ENCODE measurements at regions not wholly inside any gene's neighbourhood (a gene's known extent, or its start where the extent isn't known, plus 50 kb on each side); places are given as distances from the start of the nearest gene placed in this dataset.

DNA sequence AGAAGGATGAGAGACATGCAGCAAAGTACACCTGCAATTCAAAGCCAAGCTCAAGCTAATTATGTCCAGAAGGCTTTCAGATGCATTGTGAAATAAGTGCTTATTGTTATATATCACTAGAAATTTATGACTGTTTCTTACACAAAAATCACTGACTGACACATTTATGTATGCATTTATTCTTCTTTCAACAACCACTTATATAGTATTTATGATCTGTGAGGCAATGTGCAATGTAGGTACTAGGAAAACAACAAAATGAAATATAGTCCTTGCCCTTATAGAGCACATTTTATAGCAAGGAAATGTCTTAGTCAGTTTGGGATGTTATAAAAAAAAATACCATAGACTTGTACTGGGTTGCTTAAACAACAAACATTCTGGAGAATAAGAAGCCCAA lies 167.6 kb downstream of the YIPF5 start:
- ATAC-seq: no peak
- H3K27me3 ChIP-seq: no peaks in the 10 kb centered on the region
- H3K36me3 ChIP-seq: no peaks in the 10 kb centered on the region
- H3K27ac ChIP-seq: no peak overlapping the region
- no peaks in the 10 kb centered on the region for H3K4me1 ChIP-seq
- no peaks in the 10 kb centered on the region for H3K9me3 ChIP-seq
- TF ChIP-seq, protein P1, sequence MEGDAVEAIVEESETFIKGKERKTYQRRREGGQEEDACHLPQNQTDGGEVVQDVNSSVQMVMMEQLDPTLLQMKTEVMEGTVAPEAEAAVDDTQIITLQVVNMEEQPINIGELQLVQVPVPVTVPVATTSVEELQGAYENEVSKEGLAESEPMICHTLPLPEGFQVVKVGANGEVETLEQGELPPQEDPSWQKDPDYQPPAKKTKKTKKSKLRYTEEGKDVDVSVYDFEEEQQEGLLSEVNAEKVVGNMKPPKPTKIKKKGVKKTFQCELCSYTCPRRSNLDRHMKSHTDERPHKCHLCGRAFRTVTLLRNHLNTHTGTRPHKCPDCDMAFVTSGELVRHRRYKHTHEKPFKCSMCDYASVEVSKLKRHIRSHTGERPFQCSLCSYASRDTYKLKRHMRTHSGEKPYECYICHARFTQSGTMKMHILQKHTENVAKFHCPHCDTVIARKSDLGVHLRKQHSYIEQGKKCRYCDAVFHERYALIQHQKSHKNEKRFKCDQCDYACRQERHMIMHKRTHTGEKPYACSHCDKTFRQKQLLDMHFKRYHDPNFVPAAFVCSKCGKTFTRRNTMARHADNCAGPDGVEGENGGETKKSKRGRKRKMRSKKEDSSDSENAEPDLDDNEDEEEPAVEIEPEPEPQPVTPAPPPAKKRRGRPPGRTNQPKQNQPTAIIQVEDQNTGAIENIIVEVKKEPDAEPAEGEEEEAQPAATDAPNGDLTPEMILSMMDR (IDR thresholded peaks at IDR 0.05): no peak
- no peak for DNase-seq
- intact Hi-C loops (cut with DNase I): no loop called here
- H3K4me3 ChIP-seq: no peak overlapping the region

DNA sequence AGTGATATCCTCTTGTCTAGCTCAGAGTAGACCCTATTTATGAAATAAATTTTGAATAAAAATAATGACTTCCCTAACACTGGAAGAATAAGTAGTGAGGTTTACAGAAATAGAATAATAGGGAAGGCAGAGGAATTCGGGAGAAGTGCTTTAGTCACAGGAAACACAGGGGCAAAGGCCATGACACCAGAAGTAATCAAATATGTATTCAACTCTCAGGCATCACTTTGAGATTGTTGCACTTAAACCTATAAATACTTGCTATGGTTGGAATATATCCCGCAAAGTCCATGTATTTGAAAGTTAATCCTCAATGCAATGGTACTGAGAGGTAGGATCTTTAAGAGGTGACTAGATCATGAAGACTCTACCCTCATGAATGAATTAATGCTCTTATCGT lies 166.8 kb downstream of the YIPF5 start:
- H3K27me3 ChIP-seq: no peaks in the 10 kb centered on the region
- no peaks in the 10 kb centered on the region for H3K9me3 ChIP-seq
- no peak overlapping the region for H3K27ac ChIP-seq
- intact Hi-C loops (cut with DNase I): no loop called here
- DNase-seq (no peak), ATAC-seq (no peak)
- no peaks in the 10 kb centered on the region for H3K36me3 ChIP-seq
- H3K4me3 ChIP-seq: no peak overlapping the region
- H3K4me1 ChIP-seq: no peaks in the 10 kb centered on the region
- TF ChIP-seq, protein P1 (IDR thresholded peaks at IDR 0.05): no peak
- WGBS, 2 donors: 74 to 80% methylated on average over 3 of the region's 3 CpGs

- TF ChIP-seq, protein P1 (IDR thresholded peaks at IDR 0.05): no peak
- H3K36me3 ChIP-seq: no peaks in the 10 kb centered on the region
- no peaks in the 10 kb centered on the region for H3K27me3 ChIP-seq
- no peak overlapping the region for H3K4me3 ChIP-seq
- intact Hi-C loops (cut with DNase I): no loop called here
- ATAC-seq: no peak
- H3K4me1 ChIP-seq: no peaks in the 10 kb centered on the region
- WGBS, 2 donors: 41 to 58% methylated on average over 1 of the region's 1 CpG
- DNase-seq: no peak
- H3K9me3 ChIP-seq: no peaks in the 10 kb centered on the region
- no peak overlapping the region for H3K27ac ChIP-seq
Observed at GRCh38 chr5:144004146-144004545, 166.3 kb downstream of the YIPF5 start.

GRCh38 chr5:144004751-144005150 lies 165.7 kb downstream of the YIPF5 start:
- Histone ChIP-seq H3K27me3 (no peaks in the 10 kb centered on the region), H3K9me3 (no peaks in the 10 kb centered on the region), H3K4me1 (no peaks in the 10 kb centered on the region), H3K27ac (no peak overlapping the region), H3K4me3 (no peak overlapping the region), H3K36me3 (no peaks in the 10 kb centered on the region)
- DNase-seq (no peak), ATAC-seq (no peak)
- WGBS, 2 donors: 96 to 100% methylated on average over 1 of the region's 1 CpG
- intact Hi-C loops (cut with DNase I): no loop called here
- TF ChIP-seq, protein P1 (IDR thresholded peaks at IDR 0.05): no peak

DNA sequence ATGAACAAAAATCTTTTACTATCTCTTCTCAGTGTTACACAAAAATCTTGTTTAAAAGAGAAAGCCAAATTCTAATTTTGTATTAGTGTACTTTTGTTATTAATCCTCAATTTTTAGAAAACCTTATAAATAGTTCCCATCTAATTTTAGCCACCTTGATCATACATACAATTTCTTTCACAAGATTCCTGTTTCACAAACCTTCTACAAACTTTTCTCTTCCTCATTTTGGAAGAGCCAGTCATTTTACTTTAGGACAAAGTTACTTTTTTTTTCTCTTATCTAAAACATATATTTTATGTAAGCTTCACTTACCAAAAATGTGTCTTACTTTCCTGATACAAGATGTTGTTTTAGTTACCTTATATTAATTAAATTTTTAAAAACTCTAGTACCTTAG lies 161.3 kb downstream of the YIPF5 start:
- H3K9me3 ChIP-seq: peaks cover 0 to 9% (median 0%) of the 10 kb centered on the region in 11 donors
- no peak overlapping the region for H3K4me3 ChIP-seq
- H3K36me3 ChIP-seq: no peaks in the 10 kb centered on the region
- H3K27me3 ChIP-seq: no peaks in the 10 kb centered on the region
- DNase-seq (no peak), ATAC-seq (no peak)
- H3K4me1 ChIP-seq: peaks cover 0 to 1% (median 0%) of the 10 kb centered on the region in 9 donors
- TF ChIP-seq, protein P1 (IDR thresholded peaks at IDR 0.05): no peak
- no peak overlapping the region for H3K27ac ChIP-seq
- intact Hi-C loops (cut with DNase I): no loop called here

All from heart right ventricle (tissue), 16 donors.